ENCODE measurements at regions not wholly inside any gene's neighbourhood (a gene's known extent, or its start where the extent isn't known, plus 50 kb on each side); places are given as distances from the start of the nearest gene placed in this dataset.

DNA sequence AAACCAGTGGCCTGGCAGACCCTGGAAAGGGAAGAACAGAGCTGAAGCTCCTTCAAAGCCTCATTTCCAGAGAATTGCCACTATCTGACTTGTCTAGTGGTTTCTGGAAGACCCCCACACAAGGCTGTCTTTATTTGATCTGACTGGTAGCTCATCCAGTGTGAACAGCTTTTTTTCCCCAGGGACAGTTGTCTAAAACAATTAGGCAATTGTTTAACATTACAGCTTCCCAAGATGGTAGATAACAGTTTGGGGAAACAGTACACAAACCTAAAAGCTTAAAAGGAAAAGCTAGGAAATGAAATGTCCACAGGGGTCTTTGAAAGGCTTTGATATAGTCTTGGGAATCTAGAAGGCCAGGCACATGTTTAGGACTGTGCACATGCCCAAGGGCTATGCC lies 203.4 kb upstream of the CTBP2 start:
- H3K27ac Mint-ChIP-seq (ENCODE audit: unreplicated experiment) = no peak overlapping the region
- peaks cover 6% of the 10 kb centered on the region for H3K27me3 Mint-ChIP-seq (ENCODE audit: unreplicated experiment)
- no peaks in the 10 kb centered on the region for H3K36me3 Mint-ChIP-seq (ENCODE audit: low read depth, unreplicated experiment)
- DNase-seq (ENCODE audit: low spot score) = no peak
- H3K4me1 Mint-ChIP-seq (ENCODE audit: unreplicated experiment) = no peaks in the 10 kb centered on the region
- H3K4me3 Mint-ChIP-seq (ENCODE audit: unreplicated experiment) = no peak overlapping the region
- TF ChIP-seq, protein P1, sequence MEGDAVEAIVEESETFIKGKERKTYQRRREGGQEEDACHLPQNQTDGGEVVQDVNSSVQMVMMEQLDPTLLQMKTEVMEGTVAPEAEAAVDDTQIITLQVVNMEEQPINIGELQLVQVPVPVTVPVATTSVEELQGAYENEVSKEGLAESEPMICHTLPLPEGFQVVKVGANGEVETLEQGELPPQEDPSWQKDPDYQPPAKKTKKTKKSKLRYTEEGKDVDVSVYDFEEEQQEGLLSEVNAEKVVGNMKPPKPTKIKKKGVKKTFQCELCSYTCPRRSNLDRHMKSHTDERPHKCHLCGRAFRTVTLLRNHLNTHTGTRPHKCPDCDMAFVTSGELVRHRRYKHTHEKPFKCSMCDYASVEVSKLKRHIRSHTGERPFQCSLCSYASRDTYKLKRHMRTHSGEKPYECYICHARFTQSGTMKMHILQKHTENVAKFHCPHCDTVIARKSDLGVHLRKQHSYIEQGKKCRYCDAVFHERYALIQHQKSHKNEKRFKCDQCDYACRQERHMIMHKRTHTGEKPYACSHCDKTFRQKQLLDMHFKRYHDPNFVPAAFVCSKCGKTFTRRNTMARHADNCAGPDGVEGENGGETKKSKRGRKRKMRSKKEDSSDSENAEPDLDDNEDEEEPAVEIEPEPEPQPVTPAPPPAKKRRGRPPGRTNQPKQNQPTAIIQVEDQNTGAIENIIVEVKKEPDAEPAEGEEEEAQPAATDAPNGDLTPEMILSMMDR (IDR thresholded peaks at IDR 0.05; ENCODE audit: unreplicated experiment) = no peak
- H3K9me3 Mint-ChIP-seq (ENCODE audit: unreplicated experiment) = no peaks in the 10 kb centered on the region

DNA sequence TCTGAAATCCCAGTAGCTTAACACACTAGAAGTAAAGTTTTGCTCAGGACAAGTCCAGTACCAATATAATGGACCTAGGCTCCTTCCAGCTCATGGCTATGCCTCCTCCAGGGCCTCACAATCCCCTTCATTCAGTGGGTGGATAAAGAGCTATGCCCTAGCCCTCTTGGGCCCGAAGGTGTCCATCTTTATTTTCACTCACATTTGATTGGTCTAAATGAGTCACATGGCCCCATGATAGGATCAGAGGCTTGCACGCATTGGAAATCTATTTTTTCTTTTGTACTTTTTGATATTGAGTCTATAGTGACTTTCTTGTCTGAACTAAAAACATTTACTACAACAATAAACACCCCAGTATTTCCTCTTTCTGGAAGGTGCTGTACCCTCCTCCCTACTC lies 202.6 kb upstream of the CTBP2 start:
- Mint-ChIP-seq H3K4me1 (ENCODE audit: unreplicated experiment) (no peaks in the 10 kb centered on the region), H3K4me3 (ENCODE audit: unreplicated experiment) (no peak overlapping the region), H3K9me3 (ENCODE audit: unreplicated experiment) (no peaks in the 10 kb centered on the region), H3K36me3 (ENCODE audit: low read depth, unreplicated experiment) (no peaks in the 10 kb centered on the region), H3K27me3 (ENCODE audit: unreplicated experiment) (peaks cover 6% of the 10 kb centered on the region), H3K27ac (ENCODE audit: unreplicated experiment) (no peak overlapping the region)
- no peak for DNase-seq (ENCODE audit: low spot score)
- TF ChIP-seq, protein P1 (IDR thresholded peaks at IDR 0.05; ENCODE audit: unreplicated experiment) = no peak

DNA sequence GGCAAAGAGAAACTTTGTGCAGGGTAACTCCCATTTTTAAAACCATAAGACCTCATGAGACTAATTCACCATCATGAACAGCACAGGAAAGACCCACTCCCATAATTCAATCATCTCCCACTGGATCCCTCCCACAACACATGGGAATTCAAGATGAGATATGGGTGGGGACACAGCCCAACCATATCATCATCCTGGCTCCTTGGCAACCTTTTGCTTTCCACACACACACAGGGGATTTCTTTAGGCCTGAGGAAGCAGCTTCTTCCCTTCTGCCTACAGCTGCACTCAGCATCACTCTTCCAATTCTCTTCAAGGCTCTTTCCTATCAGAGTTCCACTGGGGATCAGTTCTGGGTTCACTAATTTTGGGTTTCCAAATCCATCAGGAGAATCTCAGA lies 199.0 kb upstream of the CTBP2 start:
- Mint-ChIP-seq H3K27me3 (ENCODE audit: unreplicated experiment) (peaks cover 6% of the 10 kb centered on the region), H3K4me1 (ENCODE audit: unreplicated experiment) (no peaks in the 10 kb centered on the region), H3K4me3 (ENCODE audit: unreplicated experiment) (no peak overlapping the region), H3K36me3 (ENCODE audit: low read depth, unreplicated experiment) (no peaks in the 10 kb centered on the region), H3K27ac (ENCODE audit: unreplicated experiment) (no peak overlapping the region), H3K9me3 (ENCODE audit: unreplicated experiment) (no peaks in the 10 kb centered on the region)
- TF ChIP-seq, protein P1 (IDR thresholded peaks at IDR 0.05; ENCODE audit: unreplicated experiment) = no peak
- no peak for DNase-seq (ENCODE audit: low spot score)

DNA sequence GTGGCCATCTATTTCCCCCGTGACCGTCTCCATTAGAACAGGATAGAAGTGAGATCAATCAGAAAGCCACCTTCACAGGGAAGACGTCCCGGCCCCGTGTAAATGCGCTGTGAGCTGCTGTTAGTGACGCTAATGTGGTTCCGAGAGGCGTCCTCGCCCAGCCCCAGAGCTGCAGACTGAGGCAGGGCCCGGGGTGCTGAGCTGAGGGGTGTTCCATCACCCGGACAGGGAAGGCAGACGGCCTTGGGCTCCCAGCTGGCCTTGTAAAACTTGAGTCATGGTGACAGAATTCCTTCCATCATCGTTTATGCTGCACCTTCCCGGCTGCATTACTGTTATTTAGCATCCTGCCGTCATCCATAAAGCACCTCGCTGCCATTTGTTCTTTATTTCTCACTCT lies 195.3 kb upstream of the CTBP2 start:
- Mint-ChIP-seq H3K4me3 (ENCODE audit: unreplicated experiment) (no peak overlapping the region), H3K36me3 (ENCODE audit: low read depth, unreplicated experiment) (no peaks in the 10 kb centered on the region), H3K9me3 (ENCODE audit: unreplicated experiment) (no peaks in the 10 kb centered on the region)

DNA sequence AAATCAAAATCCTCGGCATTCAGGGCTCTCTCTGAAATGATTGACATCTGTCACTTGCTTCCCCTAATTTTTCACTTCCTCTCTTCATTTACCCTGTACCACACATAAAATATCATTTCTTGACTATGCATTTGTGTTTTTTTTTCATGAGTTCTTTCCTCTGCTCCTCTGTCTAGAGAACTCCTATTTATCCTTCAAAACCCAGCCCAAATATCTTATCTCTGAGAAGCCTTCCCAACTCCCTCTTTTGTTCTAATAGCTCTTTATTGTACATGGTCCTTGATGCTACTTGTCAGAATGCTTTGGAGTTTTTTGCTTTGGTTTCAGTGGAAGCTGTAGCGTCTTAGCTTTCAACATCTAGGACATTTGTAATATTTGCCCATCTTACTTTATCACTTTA lies 190.2 kb upstream of the CTBP2 start:
- Mint-ChIP-seq H3K9me3 (ENCODE audit: unreplicated experiment) (no peaks in the 10 kb centered on the region), H3K27me3 (ENCODE audit: unreplicated experiment) (no peaks in the 10 kb centered on the region), H3K4me1 (ENCODE audit: unreplicated experiment) (no peaks in the 10 kb centered on the region), H3K27ac (ENCODE audit: unreplicated experiment) (no peak overlapping the region), H3K4me3 (ENCODE audit: unreplicated experiment) (no peak overlapping the region), H3K36me3 (ENCODE audit: low read depth, unreplicated experiment) (no peaks in the 10 kb centered on the region)
- TF ChIP-seq, protein P1 (IDR thresholded peaks at IDR 0.05; ENCODE audit: unreplicated experiment) = no peak
- no peak for DNase-seq (ENCODE audit: low spot score)

More for the DNA sequence above, 195.3 kb upstream of the CTBP2 start:
- Mint-ChIP-seq H3K27ac (ENCODE audit: unreplicated experiment) (no peak overlapping the region), H3K27me3 (ENCODE audit: unreplicated experiment) (peaks cover 6% of the 10 kb centered on the region), H3K4me1 (ENCODE audit: unreplicated experiment) (no peaks in the 10 kb centered on the region)
- TF ChIP-seq, protein P1 (IDR thresholded peaks at IDR 0.05; ENCODE audit: unreplicated experiment) = no peak
- no peak for DNase-seq (ENCODE audit: low spot score)

Measured in endothelial cell (in vitro differentiated cells).